ENCODE measurements at regions not wholly inside any gene's neighbourhood (a gene's known extent, or its start where the extent isn't known, plus 50 kb on each side); places are given as distances from the start of the nearest gene placed in this dataset.
"Not testable (repeated sequence)": the region's sequence is repeated elsewhere in the genome, so short reads cannot be mapped to it uniquely, and the experiment has no call there.

- TF ChIP-seq, protein P1, sequence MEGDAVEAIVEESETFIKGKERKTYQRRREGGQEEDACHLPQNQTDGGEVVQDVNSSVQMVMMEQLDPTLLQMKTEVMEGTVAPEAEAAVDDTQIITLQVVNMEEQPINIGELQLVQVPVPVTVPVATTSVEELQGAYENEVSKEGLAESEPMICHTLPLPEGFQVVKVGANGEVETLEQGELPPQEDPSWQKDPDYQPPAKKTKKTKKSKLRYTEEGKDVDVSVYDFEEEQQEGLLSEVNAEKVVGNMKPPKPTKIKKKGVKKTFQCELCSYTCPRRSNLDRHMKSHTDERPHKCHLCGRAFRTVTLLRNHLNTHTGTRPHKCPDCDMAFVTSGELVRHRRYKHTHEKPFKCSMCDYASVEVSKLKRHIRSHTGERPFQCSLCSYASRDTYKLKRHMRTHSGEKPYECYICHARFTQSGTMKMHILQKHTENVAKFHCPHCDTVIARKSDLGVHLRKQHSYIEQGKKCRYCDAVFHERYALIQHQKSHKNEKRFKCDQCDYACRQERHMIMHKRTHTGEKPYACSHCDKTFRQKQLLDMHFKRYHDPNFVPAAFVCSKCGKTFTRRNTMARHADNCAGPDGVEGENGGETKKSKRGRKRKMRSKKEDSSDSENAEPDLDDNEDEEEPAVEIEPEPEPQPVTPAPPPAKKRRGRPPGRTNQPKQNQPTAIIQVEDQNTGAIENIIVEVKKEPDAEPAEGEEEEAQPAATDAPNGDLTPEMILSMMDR (conservative IDR thresholded peaks at IDR 0.05; ENCODE audit: low read length), result no peak
- DNase-seq (ENCODE audit: low read depth), result no peak
- no peak overlapping the region for H3K4me3 ChIP-seq (ENCODE audit: low read length)
Observed at GRCh38 chr12:105534068-105534467, 203.6 kb downstream of the C12orf75 start.

DNA sequence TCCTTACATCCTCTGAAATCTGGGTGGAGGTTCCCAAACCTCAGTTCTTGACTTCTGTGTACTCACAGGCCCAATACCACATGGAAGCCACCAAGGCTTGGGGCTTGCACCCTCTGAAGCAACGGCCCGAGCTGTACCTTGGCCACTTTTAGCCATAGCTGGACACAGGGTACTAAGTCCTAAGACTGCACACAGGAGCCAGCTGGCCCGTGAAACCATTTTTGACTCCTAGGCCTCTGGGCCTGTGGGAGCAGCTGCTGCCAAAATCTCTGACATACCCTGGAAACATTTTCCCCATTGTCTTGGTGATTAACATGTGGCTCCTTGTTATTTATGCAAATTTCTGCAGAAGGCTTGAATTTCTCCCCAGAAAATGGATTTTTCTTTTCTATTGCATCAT is 204.5 kb downstream of the C12orf75 start:
- DNase-seq (ENCODE audit: low read depth), result peak; percentile 25
- not testable (repeated sequence) for H3K4me3 ChIP-seq (ENCODE audit: low read length)

- DNase-seq (ENCODE audit: low read depth), result peak; percentile 94
- H3K4me3 ChIP-seq (ENCODE audit: low read length), result no peak overlapping the region
- TF ChIP-seq, protein P1 (conservative IDR thresholded peaks at IDR 0.05; ENCODE audit: low read length), result no peak
Observed at GRCh38 chr12:105538880-105539279, 208.4 kb downstream of the C12orf75 start.

DNA sequence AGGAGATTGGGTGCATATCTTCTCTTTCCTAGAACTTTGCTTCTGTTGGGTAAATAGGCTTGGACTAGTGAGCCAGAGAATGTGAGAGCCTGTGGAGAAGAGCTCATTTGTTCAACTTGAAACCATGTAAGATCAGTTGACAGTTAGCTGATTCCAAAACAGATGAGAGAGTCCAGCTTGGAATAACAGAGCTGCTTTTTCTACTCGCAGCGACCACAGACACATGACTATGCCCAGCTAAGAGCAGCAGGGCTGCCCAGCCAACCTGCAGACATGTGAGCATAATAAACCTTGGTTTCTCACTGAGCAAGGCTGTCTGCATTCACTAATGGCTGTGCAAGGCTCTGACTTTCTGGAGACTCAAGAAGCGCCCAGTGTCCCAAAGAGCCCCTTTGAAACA is 209.2 kb downstream of the C12orf75 start:
- H3K4me3 ChIP-seq (ENCODE audit: low read length), result no peak overlapping the region
- TF ChIP-seq, protein P1 (conservative IDR thresholded peaks at IDR 0.05; ENCODE audit: low read length), result no peak
- DNase-seq (ENCODE audit: low read depth), result peak; percentile 48

- TF ChIP-seq, protein P1 (conservative IDR thresholded peaks at IDR 0.05; ENCODE audit: low read length), result no peak
- no peak overlapping the region for H3K4me3 ChIP-seq (ENCODE audit: low read length)
- DNase-seq (ENCODE audit: low read depth), result no peak
Observed at GRCh38 chr12:105547786-105548185, 217.3 kb downstream of the C12orf75 start.

DNA sequence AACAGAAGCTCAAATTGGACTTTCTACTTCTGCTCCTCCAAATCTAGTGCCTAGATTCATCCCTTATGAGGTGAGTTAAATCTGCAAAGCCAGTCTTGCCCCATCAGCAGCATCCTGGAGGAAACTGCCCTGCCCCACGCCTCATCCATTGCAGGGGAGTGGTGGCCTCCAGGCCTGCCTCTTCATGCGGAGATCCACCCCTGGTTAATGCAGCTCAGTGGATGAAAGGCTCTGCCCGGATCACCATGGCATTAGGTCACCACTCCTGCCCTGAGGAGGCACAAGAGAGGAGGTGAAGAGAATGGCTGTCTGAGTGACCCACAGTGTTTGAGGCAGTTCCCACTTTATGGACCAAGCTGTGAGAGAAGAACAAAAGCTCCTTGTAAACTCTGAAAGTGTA is 218.1 kb downstream of the C12orf75 start:
- no peak overlapping the region for H3K4me3 ChIP-seq (ENCODE audit: low read length)
- DNase-seq (ENCODE audit: low read depth), result no peak
- TF ChIP-seq, protein P1 (conservative IDR thresholded peaks at IDR 0.05; ENCODE audit: low read length), result no peak

- DNase-seq (ENCODE audit: low read depth), result no peak
- TF ChIP-seq, protein P1 (conservative IDR thresholded peaks at IDR 0.05; ENCODE audit: low read length), result no peak
- H3K4me3 ChIP-seq (ENCODE audit: low read length), result no peak overlapping the region
Observed at GRCh38 chr12:105552056-105552455, 221.6 kb downstream of the C12orf75 start.

GRCh38 chr12:105554223-105554678 is 223.8 kb downstream of the C12orf75 start:
- no peak for DNase-seq (ENCODE audit: low read depth)
- no peak overlapping the region for H3K4me3 ChIP-seq (ENCODE audit: low read length)
- TF ChIP-seq, protein P1 (conservative IDR thresholded peaks at IDR 0.05; ENCODE audit: low read length), result no peak

All from AG10803 (cell line).